ENCODE measurements at regions not wholly inside any gene's neighbourhood (a gene's known extent, or its start where the extent isn't known, plus 50 kb on each side); places are given as distances from the start of the nearest gene placed in this dataset.

- DNase-seq (ENCODE audit: low spot score) = no peak
- Histone ChIP-seq H3K27me3 (replicated peaks; ENCODE audit: insufficient read depth, low read depth, low read length, poor library complexity) (no peaks in the 10 kb centered on the region), H3K4me1 (ENCODE audit: insufficient read depth, low read length, poor library complexity, severe bottlenecking) (no peaks in the 10 kb centered on the region), H3K4me3 (ENCODE audit: low read depth, low read length, poor library complexity, severe bottlenecking) (no peak overlapping the region), H3K9me3 (ENCODE audit: low read depth, low read length, poor library complexity, severe bottlenecking) (no peaks in the 10 kb centered on the region), H3K36me3 (ENCODE audit: insufficient read depth, low read length, poor library complexity, severe bottlenecking) (no peaks in the 10 kb centered on the region), H3K27ac (ENCODE audit: low read depth, low read length, poor library complexity, severe bottlenecking) (no peak overlapping the region)
- intact Hi-C loops (cut with micrococcal nuclease; ENCODE audit: unreplicated experiment) = no loop called here
- ChIA-PET CTCF (no interaction called here), POLR2A (ENCODE audit: low non-redundant PET) (no interaction called here)
- BruUV-seq (replicated peaks) = no TSS peak
- TF ChIP-seq EZH2 (IDR thresholded peaks at IDR 0.05; ENCODE audit: borderline replicate concordance, low read depth, low read length, poor library complexity, severe bottlenecking) = no peak
- TF ChIP-seq CTCF (conservative IDR thresholded peaks at IDR 0.05; ENCODE audit: low read depth, low read length) = no peak
These were observed 184.5 kb upstream of the PHF14 start for GRCh38 chr7:10789170-10789569.

GRCh38 chr7:10790910-10791309 lies 182.8 kb upstream of the PHF14 start:
- ChIA-PET CTCF (no interaction called here), POLR2A (ENCODE audit: low non-redundant PET) (no interaction called here)
- Histone ChIP-seq H3K9me3 (ENCODE audit: low read depth, low read length, poor library complexity, severe bottlenecking) (no peaks in the 10 kb centered on the region), H3K27me3 (replicated peaks; ENCODE audit: insufficient read depth, low read depth, low read length, poor library complexity) (no peaks in the 10 kb centered on the region), H3K4me3 (ENCODE audit: low read depth, low read length, poor library complexity, severe bottlenecking) (no peak overlapping the region), H3K4me1 (ENCODE audit: insufficient read depth, low read length, poor library complexity, severe bottlenecking) (no peaks in the 10 kb centered on the region), H3K36me3 (ENCODE audit: insufficient read depth, low read length, poor library complexity, severe bottlenecking) (no peaks in the 10 kb centered on the region), H3K27ac (ENCODE audit: low read depth, low read length, poor library complexity, severe bottlenecking) (no peak overlapping the region)
- TF ChIP-seq EZH2 (IDR thresholded peaks at IDR 0.05; ENCODE audit: borderline replicate concordance, low read depth, low read length, poor library complexity, severe bottlenecking) = no peak
- TF ChIP-seq CTCF (conservative IDR thresholded peaks at IDR 0.05; ENCODE audit: low read depth, low read length) = no peak
- intact Hi-C loops (cut with micrococcal nuclease; ENCODE audit: unreplicated experiment) = no loop called here
- no TSS peak for BruUV-seq (replicated peaks)
- DNase-seq (ENCODE audit: low spot score) = no peak

GRCh38 chr7:10793995-10794775 lies 179.5 kb upstream of the PHF14 start:
- intact Hi-C loops (cut with micrococcal nuclease; ENCODE audit: unreplicated experiment) = no loop called here
- Histone ChIP-seq H3K4me3 (ENCODE audit: low read depth, low read length, poor library complexity, severe bottlenecking) (no peak overlapping the region), H3K36me3 (ENCODE audit: insufficient read depth, low read length, poor library complexity, severe bottlenecking) (no peaks in the 10 kb centered on the region), H3K4me1 (ENCODE audit: insufficient read depth, low read length, poor library complexity, severe bottlenecking) (no peaks in the 10 kb centered on the region), H3K27ac (ENCODE audit: low read depth, low read length, poor library complexity, severe bottlenecking) (no peak overlapping the region), H3K9me3 (ENCODE audit: low read depth, low read length, poor library complexity, severe bottlenecking) (no peaks in the 10 kb centered on the region), H3K27me3 (replicated peaks; ENCODE audit: insufficient read depth, low read depth, low read length, poor library complexity) (no peaks in the 10 kb centered on the region)
- TF ChIP-seq EZH2 (IDR thresholded peaks at IDR 0.05; ENCODE audit: borderline replicate concordance, low read depth, low read length, poor library complexity, severe bottlenecking) (no peak), CTCF (conservative IDR thresholded peaks at IDR 0.05; ENCODE audit: low read depth, low read length) (no peak)
- ChIA-PET POLR2A (ENCODE audit: low non-redundant PET) (no interaction called here), CTCF (no interaction called here)
- no TSS peak for BruUV-seq (replicated peaks)
- no peak for DNase-seq (ENCODE audit: low spot score)
